K562 (cell line): ENCODE measurements at regions not wholly inside any gene's neighbourhood (a gene's known extent, or its start where the extent isn't known, plus 50 kb on each side); places are given as distances from the start of the nearest gene placed in this dataset.
A peak's percentile ranks its signal among the peaks of the same experiment; 100 is the strongest.

ENCODE experiments used
- ATAC-seq: fragments of 200-7000 bp; cut with Tn5 transposase; 3 replicates; pipeline ENCODE4 v1.9.1; 2020; ENCODE audit warnings: moderate library complexity
- BruUV-seq: library from RNA; stranded (reverse); fragments of 400-500 nt; replicated peaks from 2 replicates; lab custom pipeline; 2021; lab: Mats Ljungman, UMichigan
- CTCF ChIA-PET: fragments of 300-600 bp; formaldehyde crosslinking; extraction: SDS; loops from one replicate; lab custom pipeline; 2021; ENCODE audit warnings: low intra/inter-chr PET ratio; lab: Yijun Ruan, JAX
- POLR2A ChIA-PET: fragments of 300-600, 350-650 bp; sonication (Branson Sonifier 250); formaldehyde crosslinking; extraction: SDS; loops from one replicate; lab custom pipeline; 2021; ENCODE audit warnings: antibody characterized with exemption, inconsistent platforms; lab: Yijun Ruan, JAX
- DNase-seq, 4 experiments: peaks; one replicate each; pipeline versions ENCODE4 v3.0.0 to v3.0.0-alpha.2; 2011 to 2018; ENCODE audit warnings: low spot score in 3 of 4, mixed read lengths in 3 of 4; ENCODE audit errors: extremely low read depth in 1 of 4
- FAIRE-seq: peaks from 2 replicates; lab custom pipeline; 2011; peaks lifted over from hg19 to GRCh38; lab: Jason Lieb, UNC
- H2AFZ ChIP-seq: 2 replicates; pipeline ENCODE4 v1.6.0; 2011; ENCODE audit warnings: low read depth, low read length, control low read depth, inconsistent platforms
- H3K27ac ChIP-seq: fragments of 200-600 bp; 3 replicates; pipeline ENCODE4 v1.8.0; 2011; ENCODE audit warnings: low read depth, mild to moderate bottlenecking, control low read depth, inconsistent platforms, low read length, moderate library complexity, mixed read lengths; ENCODE audit errors: extremely low read depth
- H3K27me3 ChIP-seq, 2 experiments: fragments of 300-600 bp in 1 of 2; 2 replicates in 1 of 2; 3 replicates in 1 of 2; pipeline versions ENCODE4 v1.6.0 to v1.8.0; 2011; ENCODE audit warnings: inconsistent platforms in 2 of 2, low read length in 2 of 2, mild to moderate bottlenecking in 1 of 2, mixed read lengths in 1 of 2, moderate library complexity in 1 of 2; ENCODE audit not compliant: control insufficient read depth in 2 of 2, insufficient read depth in 2 of 2
- H3K36me3 ChIP-seq: fragments of 300-600 bp; 3 replicates; pipeline ENCODE4 v1.8.0; 2011; ENCODE audit warnings: mild to moderate bottlenecking, low read length, inconsistent platforms; ENCODE audit not compliant: control insufficient read depth, insufficient read depth
- H3K4me1 ChIP-seq, 2 experiments: fragments of 200-600 bp in 1 of 2; replicated peaks in 1 of 2; 2 replicates in 1 of 2; 3 replicates in 1 of 2; pipeline versions ENCODE4 v1.5.1 to v1.8.0; 2011; ENCODE audit warnings: inconsistent platforms in 2 of 2, low read length in 2 of 2, mild to moderate bottlenecking in 1 of 2, mixed read lengths in 1 of 2, moderate library complexity in 1 of 2; ENCODE audit not compliant: control insufficient read depth in 2 of 2, insufficient read depth in 2 of 2
- H3K4me2 ChIP-seq: 2 replicates; pipeline ENCODE4 v1.6.1; 2011; ENCODE audit warnings: low read length, control low read depth, inconsistent platforms, mixed read lengths; ENCODE audit not compliant: insufficient read depth
- H3K4me3 ChIP-seq: fragments of 200-600 bp; sonication (generic), shearing (Covaris generic); 2 replicates; pipeline ENCODE4 v1.5.1; 2016; ENCODE audit warnings: control low read depth, inconsistent platforms
- H3K79me2 ChIP-seq: fragments of 200-600 bp; 3 replicates; pipeline ENCODE4 v1.8.0; 2011; ENCODE audit warnings: low read length, inconsistent platforms; ENCODE audit not compliant: control insufficient read depth, insufficient read depth
- H3K9ac ChIP-seq, 2 experiments: 2 replicates each; pipeline versions ENCODE4 v1.6.0 to v1.6.1; 2011; ENCODE audit warnings: low read depth in 2 of 2, low read length in 2 of 2, control low read depth in 1 of 2, inconsistent platforms in 1 of 2, mild to moderate bottlenecking in 1 of 2, mixed read lengths in 1 of 2; ENCODE audit not compliant: insufficient read depth in 1 of 2
- H3K9me1 ChIP-seq: one replicate; pipeline ENCODE4 v1.6.0; 2011; ENCODE audit warnings: inconsistent platforms, mild to moderate bottlenecking, low read length, moderate library complexity; ENCODE audit not compliant: control insufficient read depth, insufficient read depth
- H3K9me3 ChIP-seq: replicated peaks from 2 replicates; pipeline ENCODE4 v1.5.1; 2011; ENCODE audit warnings: low read depth, low read length, inconsistent platforms; ENCODE audit not compliant: control insufficient read depth, insufficient read depth
- H4K20me1 ChIP-seq: replicated peaks from 2 replicates; pipeline ENCODE4 v1.6.1; 2011; ENCODE audit warnings: low read length, inconsistent platforms, mixed read lengths; ENCODE audit not compliant: control insufficient read depth, insufficient read depth
- EGR1 ChIP-seq: fragments of 450-650 bp; conservative IDR thresholded peaks from 2 replicates; pipeline ENCODE4 v1.6.1; 2017; ENCODE audit warnings: mild to moderate bottlenecking
- NCOA2 ChIP-seq, 2 experiments: fragments of 450-650 bp; IDR thresholded peaks; 2 replicates each; pipeline ENCODE4 v1.6.1; 2018; ENCODE audit warnings: mild to moderate bottlenecking in 2 of 2, moderate library complexity in 1 of 2; ENCODE audit not compliant: partially characterized antibody in 2 of 2
- NFIC ChIP-seq: fragments of 450-650 bp; IDR thresholded peaks from 2 replicates; pipeline ENCODE4 v1.6.1; 2017; ENCODE audit warnings: mild to moderate bottlenecking, inconsistent platforms
- SMAD2 ChIP-seq: fragments of 150-350 bp; IDR thresholded peaks from 2 replicates; pipeline ENCODE4 v1.6.1; 2014; ENCODE audit warnings: low read depth, mild to moderate bottlenecking, low read length
- STAT5B ChIP-seq: fragments of 250-450 bp; sonication (Bioruptor Pico); IDR thresholded peaks from 2 replicates; pipeline ENCODE4 v1.8.0; 2021; ENCODE audit warnings: mild to moderate bottlenecking, inconsistent platforms
- ZNF212 ChIP-seq: fragments of 450-650 bp; formaldehyde crosslinking; IDR thresholded peaks from 2 replicates; pipeline ENCODE4 v1.4.0; 2020; ENCODE audit warnings: mild to moderate bottlenecking
- ZNF274 ChIP-seq: IDR thresholded peaks from 2 replicates; pipeline ENCODE4 v1.6.1; 2011; ENCODE audit warnings: low read depth, mild to moderate bottlenecking, low read length, moderate library complexity, borderline replicate concordance
- WGBS: fragments of 100-300 bp; shearing (Covaris generic); methylation state at CpG from one replicate; pipeline ENCODE4 v1.1.6; 2016; ENCODE audit warnings: low coverage, mixed read lengths; ENCODE audit not compliant: insufficient coverage; ENCODE audit errors: missing lambda C conversion rate; 5-methylcytosine and 5-hydroxymethylcytosine counted together
- in situ Hi-C: fragments of 300-500 bp; cut with MboI; formaldehyde crosslinking; loops from 4 replicates; pipeline ENCODE4 v1.15.0; 2018; ENCODE audit warnings: inconsistent platforms, mixed read lengths
- intact Hi-C: fragments of 100-400 bp; cut with micrococcal nuclease; formaldehyde crosslinking; loops from 2 replicates; pipeline ENCODE4 v1.14.2; 2022
- TF ChIP-seq, protein P1 (sequence below): sonication (generic); formaldehyde crosslinking; IDR thresholded peaks from 2 replicates; pipeline ENCODE4 v1.8.1; 2022; ENCODE audit warnings: missing genetic modification reagents
- TF ChIP-seq, protein P2 (sequence below): fragments of 450-650 bp; IDR thresholded peaks from 2 replicates; pipeline ENCODE4 v1.6.1; 2016; ENCODE audit warnings: low read depth, mild to moderate bottlenecking, moderate library complexity

DNA sequence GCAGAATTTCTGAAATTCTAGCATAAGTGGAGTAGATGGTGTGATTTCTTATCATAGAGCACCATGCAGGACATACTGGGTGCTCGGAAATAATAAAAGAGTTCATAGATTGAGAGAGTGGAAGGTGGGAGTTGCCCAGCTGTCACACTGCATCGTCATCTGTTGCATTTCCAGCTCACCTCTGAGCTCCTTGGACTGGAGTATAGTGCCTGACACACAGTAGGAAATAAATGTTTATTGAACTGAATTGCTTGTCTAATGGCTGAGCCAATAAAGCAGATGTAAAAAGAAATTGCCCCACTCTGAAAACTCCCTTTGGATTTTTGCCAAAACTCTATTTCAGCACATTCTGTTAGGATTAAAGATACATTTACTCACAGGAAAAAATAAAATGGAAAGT, 108.9 kb upstream of the UBE2E1 start:
- Histone ChIP-seq H3K36me3 (no peaks in the 10 kb centered on the region), H3K9me3 (no peaks in the 10 kb centered on the region), H3K27me3 (peaks cover 6 to 13% of the 10 kb centered on the region in 2 experiments; a peak in 3 of 5 replicates), H3K4me3 (no peak overlapping the region), H3K79me2 (no peaks in the 10 kb centered on the region), H3K9me1 (no peaks in the 10 kb centered on the region), H4K20me1 (no peaks in the 10 kb centered on the region), H3K9ac (no peak overlapping the region), H3K4me2 (no peak overlapping the region), H3K27ac (no peak overlapping the region), H2AFZ (no peak overlapping the region), H3K4me1 (no peaks in the 10 kb centered on the region)
- POLR2A ChIA-PET = interaction anchor here (1.0 to 1.5 kb wide), 2 partner anchors 13 kb away, joined by 4 to 5 read pairs; no protein-coding TSS in a partner anchor
- no peak for DNase-seq
- intact Hi-C loops (no loop called here), in situ Hi-C loops (no loop called here)
- no peak; the same call in 2 of the 3 replicates for ATAC-seq
- WGBS = 5% methylated on average over 2 of the region's 2 CpGs
- CTCF ChIA-PET = no interaction called here
- TF ChIP-seq NFIC (peak; percentile 42; the same call in 1 of the 2 replicates), NCOA2 (IDR thresholded peaks at IDR 0.05; ENCODE audit: partially characterized antibody in 2 of 2) (no peak)
- TF ChIP-seq, protein P1, sequence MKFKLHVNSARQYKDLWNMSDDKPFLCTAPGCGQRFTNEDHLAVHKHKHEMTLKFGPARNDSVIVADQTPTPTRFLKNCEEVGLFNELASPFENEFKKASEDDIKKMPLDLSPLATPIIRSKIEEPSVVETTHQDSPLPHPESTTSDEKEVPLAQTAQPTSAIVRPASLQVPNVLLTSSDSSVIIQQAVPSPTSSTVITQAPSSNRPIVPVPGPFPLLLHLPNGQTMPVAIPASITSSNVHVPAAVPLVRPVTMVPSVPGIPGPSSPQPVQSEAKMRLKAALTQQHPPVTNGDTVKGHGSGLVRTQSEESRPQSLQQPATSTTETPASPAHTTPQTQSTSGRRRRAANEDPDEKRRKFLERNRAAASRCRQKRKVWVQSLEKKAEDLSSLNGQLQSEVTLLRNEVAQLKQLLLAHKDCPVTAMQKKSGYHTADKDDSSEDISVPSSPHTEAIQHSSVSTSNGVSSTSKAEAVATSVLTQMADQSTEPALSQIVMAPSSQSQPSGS (CRISPR knock-in tag) = no peak
- FAIRE-seq = no peak
- BruUV-seq = no TSS peak

DNA sequence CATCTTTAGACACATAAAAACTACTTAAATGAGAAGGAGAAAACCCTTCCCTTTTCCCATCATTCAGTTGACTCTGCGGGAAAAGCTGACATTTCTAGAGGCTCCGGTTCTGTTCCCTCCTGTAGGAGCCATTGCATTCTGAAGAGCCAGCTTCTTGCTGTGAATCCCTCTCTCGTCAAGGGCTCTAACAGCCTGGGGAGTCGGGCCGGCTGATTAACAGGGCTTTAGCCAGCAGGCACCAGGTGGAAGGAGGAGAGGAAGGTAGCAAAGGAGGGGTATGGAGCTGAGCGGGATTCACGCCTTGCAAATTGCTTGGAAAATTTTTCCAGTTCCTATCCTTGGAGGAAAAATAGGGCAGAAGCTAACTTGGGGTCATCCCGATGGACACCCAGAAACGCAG, 108.3 kb upstream of the UBE2E1 start:
- no peaks in the 10 kb centered on the region for H3K9me3 ChIP-seq
- no peaks in the 10 kb centered on the region for H3K9me1 ChIP-seq
- DNase-seq (no peak), FAIRE-seq (no peak), ATAC-seq (no peak)
- no peak overlapping the region for H3K9ac ChIP-seq
- no TSS peak for BruUV-seq
- H3K4me2 ChIP-seq = no peak overlapping the region
- no peaks in the 10 kb centered on the region for H3K36me3 ChIP-seq
- no peaks in the 10 kb centered on the region for H4K20me1 ChIP-seq
- POLR2A ChIA-PET = interaction anchor here (0.8 to 1.5 kb wide), 3 partner anchors 10 to 14 kb away, joined by 3 to 5 read pairs (median 4); no protein-coding TSS in a partner anchor
- no peak overlapping the region for H3K27ac ChIP-seq
- H3K4me1 ChIP-seq = no peaks in the 10 kb centered on the region
- in situ Hi-C loops = no loop called here
- no peak overlapping the region for H2AFZ ChIP-seq
- CTCF ChIA-PET = no interaction called here
- 0% methylated on average over 9 of the region's 9 CpGs for WGBS
- TF ChIP-seq ZNF274 (no peak), ZNF212 (CRISPR knock-in tag) (no peak), STAT5B (CRISPR knock-in tag) (no peak), SMAD2 (no peak), EGR1 (no peak)
- TF ChIP-seq, protein P2, sequence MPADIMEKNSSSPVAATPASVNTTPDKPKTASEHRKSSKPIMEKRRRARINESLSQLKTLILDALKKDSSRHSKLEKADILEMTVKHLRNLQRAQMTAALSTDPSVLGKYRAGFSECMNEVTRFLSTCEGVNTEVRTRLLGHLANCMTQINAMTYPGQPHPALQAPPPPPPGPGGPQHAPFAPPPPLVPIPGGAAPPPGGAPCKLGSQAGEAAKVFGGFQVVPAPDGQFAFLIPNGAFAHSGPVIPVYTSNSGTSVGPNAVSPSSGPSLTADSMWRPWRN = no peak
- H3K27me3 ChIP-seq = peaks cover 6 to 13% of the 10 kb centered on the region in 2 experiments; a peak in 3 of 5 replicates
- no peaks in the 10 kb centered on the region for H3K79me2 ChIP-seq
- intact Hi-C loops = no loop called here
- H3K4me3 ChIP-seq = no peak overlapping the region
